LNCaP clone FGC (cell line): ENCODE measurements at regions not wholly inside any gene's neighbourhood (a gene's known extent, or its start where the extent isn't known, plus 50 kb on each side); places are given as distances from the start of the nearest gene placed in this dataset.
A peak's percentile ranks its signal among the peaks of the same experiment; 100 is the strongest.

ENCODE experiments used
- DNase-seq: peaks from one replicate; pipeline ENCODE4 v3.0.0-alpha.2; 2011; ENCODE audit warnings: low read depth
- H3K4me3 ChIP-seq: 2 replicates; pipeline ENCODE4 v1.5.1; 2011; ENCODE audit warnings: mild to moderate bottlenecking, low read depth, low read length, control low read depth
- TF ChIP-seq, protein P1 (sequence below): IDR thresholded peaks from 2 replicates; pipeline ENCODE4 v1.5.1; 2012; ENCODE audit warnings: mild to moderate bottlenecking; ENCODE audit not compliant: control insufficient read depth, insufficient read depth; ENCODE audit errors: extremely low read depth

DNA sequence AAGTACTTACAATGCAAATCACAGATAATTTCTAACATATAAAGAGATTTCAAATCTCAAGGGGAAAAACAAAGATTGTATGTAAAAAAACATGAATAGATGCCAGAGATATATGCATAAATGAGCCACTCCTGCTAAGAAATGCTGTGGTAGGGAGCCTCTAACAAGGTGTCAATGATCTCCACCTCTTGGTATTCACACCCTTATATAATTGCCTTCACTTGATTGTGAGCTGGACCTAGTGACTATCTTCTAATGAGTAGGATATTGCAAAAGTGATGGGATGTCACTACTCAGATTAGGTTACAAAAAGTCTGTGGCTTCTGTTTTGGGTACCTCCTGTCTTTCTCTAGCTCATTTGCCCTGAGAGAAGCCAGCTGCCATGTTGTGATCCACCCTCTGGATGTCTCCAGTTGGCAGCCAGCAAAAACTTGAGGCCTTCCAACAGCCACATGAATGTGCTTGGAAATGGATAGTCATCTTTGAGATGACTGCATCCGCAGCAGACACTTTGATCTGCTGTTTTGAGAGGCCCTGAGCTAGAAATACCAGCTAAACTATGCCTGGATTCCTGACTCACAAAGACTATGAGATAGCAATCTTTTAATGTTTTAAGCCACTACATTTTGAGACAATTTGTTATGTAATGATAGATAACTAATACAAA, 196.1 kb upstream of the FGGY start:
- TF ChIP-seq, protein P1, sequence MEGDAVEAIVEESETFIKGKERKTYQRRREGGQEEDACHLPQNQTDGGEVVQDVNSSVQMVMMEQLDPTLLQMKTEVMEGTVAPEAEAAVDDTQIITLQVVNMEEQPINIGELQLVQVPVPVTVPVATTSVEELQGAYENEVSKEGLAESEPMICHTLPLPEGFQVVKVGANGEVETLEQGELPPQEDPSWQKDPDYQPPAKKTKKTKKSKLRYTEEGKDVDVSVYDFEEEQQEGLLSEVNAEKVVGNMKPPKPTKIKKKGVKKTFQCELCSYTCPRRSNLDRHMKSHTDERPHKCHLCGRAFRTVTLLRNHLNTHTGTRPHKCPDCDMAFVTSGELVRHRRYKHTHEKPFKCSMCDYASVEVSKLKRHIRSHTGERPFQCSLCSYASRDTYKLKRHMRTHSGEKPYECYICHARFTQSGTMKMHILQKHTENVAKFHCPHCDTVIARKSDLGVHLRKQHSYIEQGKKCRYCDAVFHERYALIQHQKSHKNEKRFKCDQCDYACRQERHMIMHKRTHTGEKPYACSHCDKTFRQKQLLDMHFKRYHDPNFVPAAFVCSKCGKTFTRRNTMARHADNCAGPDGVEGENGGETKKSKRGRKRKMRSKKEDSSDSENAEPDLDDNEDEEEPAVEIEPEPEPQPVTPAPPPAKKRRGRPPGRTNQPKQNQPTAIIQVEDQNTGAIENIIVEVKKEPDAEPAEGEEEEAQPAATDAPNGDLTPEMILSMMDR = no peak
- H3K4me3 ChIP-seq = no peak overlapping the region
- DNase-seq = no peak

DNA sequence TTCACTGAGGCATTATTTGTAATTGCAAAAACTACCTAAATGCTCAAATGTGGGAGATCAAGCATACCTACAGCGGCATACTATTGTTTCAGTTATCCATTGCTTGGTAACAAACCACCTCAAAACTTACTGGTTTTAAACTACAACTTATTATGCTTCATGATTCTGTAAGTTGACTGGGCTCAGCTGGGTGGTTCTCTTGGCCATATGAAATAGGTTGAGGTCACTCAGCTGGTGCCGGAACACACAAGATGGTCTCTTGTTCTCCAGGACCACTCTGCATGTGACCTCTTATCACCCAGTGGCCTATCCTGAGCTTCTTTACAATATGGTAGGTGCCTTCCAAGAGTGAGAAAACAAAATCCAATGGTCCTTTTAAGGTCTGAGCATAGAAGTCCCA, 195.4 kb upstream of the FGGY start:
- no peak overlapping the region for H3K4me3 ChIP-seq
- no peak for DNase-seq
- TF ChIP-seq, protein P1 = no peak

DNA sequence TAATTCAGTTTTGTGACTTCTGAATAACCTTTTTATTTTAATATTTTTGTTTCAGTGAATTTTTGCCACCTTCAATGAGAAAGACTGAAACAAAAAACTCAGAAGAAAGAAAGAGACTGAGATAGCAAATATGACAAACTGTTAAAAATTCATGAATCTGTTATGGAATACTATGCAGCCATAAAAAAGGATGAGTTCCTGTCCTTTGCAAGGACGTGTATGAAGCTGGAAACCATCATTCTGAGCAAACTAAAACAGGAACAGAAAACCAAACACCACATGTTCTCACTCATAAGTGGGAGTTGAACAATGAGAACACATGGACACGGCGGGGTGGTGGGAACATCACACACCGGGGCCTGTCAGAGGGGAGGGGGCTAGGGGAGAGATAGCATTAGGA, 193.4 kb upstream of the FGGY start:
- H3K4me3 ChIP-seq = no peak overlapping the region
- DNase-seq = no peak
- TF ChIP-seq, protein P1 = no peak

DNA sequence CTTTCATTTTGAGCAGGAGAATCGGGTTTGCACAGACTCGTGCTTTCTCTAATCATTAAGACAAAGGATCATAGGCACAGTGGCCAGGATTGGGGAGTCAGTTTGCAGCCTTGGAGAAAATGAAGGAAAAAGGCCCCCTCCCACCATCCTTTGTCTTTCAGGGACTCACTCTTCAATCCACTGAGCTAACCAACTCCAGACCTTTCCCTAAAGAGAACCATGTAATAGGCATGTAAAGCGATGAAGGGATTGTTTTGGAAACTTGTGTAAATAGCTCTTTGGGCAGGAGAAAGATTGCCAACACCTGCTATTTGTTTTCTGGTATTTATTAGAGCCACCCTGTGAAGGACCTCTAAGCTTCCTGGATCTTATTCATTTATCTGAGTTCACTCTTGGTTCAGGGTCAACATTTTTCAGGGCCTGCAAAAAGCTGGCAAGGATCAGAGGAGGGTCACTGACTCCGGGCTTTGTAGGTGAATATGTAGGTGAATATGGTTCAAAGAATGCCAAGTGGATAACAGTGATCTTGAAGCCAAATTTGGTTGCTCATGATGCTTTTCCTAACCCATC, 192.6 kb upstream of the FGGY start:
- TF ChIP-seq, protein P1 = no peak
- no peak overlapping the region for H3K4me3 ChIP-seq
- peak; percentile 59 for DNase-seq

DNA sequence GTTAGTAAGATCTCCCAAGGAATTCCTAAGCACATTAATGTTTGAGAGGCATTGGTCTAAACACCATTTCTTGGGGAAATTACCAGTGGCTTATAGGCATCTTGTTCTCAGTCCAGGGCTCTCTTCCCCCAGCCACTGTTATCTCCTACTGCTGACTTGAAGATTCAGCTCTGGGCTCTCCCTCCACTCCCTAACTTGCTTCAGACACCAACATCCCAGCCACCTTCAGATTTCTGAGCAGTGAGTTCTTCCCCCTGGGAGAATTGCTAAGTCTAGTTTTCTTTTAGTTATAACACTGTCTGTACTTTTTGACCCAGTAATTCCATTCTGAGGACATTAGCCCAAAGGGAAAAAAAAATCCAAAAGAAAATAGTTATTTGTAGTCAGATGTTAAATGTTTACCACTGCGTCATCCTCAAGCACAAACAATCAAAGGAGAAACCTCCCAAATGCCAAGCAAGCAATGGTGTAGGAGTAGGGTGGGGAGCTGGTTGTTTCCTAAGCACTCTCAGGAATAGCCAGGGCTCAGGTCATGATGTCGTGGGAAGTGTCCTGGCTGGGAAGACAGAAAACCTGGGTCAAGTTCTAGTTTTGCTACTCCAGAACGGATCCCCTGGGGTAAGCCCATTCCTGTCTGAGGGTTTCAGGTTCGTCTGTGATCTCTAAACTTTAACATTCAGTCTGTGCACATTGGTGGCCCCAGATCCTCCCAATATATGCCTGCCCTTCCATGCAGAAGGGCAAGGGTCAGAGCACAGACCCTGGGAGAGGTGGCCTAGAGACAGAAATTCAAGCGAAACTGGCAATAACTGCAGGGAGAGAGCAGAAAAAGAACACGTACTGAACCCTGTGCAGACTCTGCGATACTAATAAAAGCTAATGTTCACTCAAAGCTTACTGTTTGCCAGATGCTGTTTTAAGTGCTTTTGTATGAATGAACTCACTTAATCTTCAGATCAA, 191.1 kb upstream of the FGGY start:
- TF ChIP-seq, protein P1 = no peak
- no peak for DNase-seq
- no peak overlapping the region for H3K4me3 ChIP-seq

DNA sequence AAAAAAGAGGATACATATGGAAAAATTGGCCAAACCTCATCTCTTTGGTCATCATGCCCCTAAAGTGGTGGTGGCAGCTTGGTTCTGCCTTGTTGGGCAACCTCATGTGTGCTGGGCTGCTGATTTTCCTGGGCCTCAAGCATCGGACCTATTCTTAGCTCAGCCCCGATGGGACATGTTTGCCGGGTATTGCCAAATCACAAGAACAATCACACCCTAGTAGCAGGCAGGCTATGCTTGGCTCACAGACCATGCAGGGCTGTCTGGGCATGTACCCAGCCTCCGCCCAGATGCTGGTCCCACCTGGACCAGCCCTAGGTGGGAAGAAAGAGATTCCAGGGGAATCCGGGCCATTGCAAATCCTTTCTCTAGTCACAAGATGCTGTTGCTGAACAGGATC, 189.4 kb upstream of the FGGY start:
- no peak overlapping the region for H3K4me3 ChIP-seq
- TF ChIP-seq, protein P1 = no peak
- DNase-seq = no peak
